ENCODE measurements at regions not wholly inside any gene's neighbourhood (a gene's known extent, or its start where the extent isn't known, plus 50 kb on each side); places are given as distances from the start of the nearest gene placed in this dataset.

DNA sequence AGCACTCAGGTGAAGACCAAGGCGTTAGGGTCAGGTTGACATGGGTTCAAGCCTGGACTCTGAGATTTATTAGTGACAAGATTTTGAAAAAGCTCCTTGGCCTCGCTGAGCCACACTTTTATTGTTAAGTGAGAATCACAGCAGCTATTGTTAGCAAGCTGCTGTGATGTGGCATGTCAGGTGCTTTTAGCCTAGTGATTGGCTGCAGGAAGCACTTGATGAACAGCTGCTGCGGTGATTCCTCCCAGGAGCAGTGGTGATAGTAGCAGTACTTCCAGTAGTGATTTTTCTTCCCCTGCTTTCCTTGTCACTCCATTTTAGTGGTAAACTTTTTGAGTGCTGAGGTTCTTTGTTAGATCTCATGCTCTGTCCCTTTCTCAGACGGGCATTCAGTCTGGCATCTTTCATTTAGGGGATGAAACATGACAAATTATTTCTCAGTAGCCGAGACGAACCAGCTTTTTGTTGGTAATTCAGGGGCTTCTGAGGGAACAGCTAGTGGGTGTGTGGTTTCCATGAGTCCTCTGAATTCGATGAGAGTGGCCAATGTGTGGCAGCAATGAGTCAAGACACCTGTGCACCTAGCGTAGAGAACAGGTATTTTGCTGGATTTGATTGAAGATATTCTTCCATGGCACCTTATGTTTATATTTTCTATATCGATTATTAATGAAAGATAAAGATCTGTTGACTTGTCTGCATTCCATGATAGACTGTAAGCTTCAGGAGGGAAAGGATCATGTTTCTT is 696.7 kb downstream of the DHX35 start:
- DNase-seq: no peak

DNA sequence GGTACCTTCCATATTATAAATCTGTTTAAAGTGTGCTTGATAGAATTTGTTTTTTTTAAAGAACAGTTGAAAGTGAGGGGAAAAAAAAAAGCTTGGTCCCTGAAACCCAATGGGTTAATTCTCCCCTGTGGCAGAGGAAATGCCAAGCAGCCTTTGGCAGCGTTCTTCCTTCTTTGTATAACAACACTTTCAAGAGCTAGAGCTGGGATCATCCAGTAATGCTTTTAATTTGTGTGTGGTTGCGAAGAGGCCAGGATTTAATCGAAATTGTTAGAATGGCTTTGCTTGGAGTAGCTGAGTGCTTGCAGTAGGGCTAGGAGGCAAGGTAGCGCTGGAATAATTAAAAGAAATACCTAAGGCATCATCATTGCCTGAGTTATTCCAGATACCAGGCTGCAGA is 692.0 kb downstream of the DHX35 start:
- no peak for DNase-seq

- DNase-seq: no peak
Measured at GRCh38 chr20:39651645-39652325, 689.6 kb downstream of the DHX35 start.

DNA sequence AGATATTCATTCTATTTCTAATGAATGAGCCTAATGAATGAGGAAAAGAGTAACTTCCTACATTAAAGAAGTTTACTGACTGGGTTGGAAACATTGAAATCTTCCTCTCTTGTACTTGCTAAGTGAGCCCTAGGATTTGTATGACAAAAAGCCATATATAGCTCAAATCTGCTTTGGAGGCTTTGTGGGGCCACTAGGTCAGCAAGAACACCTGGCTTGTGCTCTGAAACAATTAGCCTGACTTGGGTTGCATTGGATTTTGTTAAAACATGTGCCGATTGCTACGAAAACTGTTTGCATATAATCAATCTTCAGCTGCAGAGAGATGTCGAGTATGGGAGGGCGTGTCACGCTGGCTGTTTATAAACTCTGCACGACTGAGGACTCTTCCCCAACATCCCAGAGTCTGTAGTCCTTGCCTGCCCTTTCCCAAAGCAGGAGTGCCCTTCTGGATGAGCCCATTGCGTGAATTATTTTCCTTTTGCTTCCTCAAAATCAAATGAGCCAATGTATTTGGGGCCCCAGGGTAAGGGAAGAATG is 684.8 kb downstream of the DHX35 start:
- no peak for DNase-seq

DNA sequence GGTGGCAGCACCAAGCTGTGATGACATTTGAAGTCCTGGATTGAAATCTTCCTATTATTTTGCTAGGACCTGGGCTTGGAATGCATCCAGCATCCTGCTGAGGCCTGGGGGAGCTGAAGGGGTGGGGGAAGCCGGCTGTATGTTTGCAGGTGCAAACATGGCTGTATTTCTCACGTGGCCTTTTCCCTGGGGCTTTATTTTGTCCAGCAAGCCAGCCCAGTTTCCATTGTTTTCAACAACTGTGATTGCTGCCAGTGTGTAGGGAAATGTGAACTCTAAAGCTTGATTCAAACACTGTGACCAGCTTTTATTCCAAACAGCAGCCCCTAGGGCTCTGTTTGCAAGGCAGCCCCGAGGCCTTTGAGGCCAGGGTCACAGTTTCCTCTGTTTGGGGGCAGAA is 683.0 kb downstream of the DHX35 start:
- DNase-seq: no peak

DNA sequence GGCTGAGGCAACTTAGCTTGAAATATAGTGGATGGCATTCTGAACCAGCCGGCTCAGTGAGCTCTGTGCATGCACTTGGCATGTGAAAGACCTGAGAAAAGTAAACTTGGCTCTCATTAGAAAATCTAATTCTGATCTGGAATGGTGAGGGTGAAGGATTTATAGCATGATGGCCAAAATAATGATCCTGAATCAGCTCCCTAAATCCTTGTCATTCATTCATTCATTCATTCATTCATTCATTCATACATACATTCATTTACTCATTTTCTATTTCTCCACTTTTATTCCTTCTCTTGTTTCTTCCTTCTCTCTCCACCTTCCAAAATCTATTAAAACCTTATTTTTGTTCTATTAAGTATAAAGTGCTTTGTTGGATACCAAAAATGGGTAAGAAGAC is 681.1 kb downstream of the DHX35 start:
- no peak for DNase-seq

DNA sequence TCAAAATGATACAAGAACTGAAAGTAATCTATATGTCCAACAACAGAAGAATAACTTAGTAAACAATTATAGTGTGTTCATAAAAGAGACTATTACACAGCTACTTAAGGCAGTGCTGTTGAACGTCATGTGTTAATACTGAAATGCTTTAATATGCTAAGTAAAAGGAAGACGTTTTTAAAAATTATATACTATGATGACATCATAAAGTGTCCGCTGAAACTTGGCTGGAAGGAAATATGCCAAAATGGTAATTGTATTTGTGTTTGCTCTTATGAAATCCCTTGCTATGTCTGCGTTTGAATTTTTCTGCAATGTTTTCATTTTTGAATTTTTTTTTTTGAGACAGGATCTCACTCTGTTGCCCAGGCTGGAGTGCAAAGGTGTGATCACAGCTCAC is 679.3 kb downstream of the DHX35 start:
- no peak for DNase-seq

DNA sequence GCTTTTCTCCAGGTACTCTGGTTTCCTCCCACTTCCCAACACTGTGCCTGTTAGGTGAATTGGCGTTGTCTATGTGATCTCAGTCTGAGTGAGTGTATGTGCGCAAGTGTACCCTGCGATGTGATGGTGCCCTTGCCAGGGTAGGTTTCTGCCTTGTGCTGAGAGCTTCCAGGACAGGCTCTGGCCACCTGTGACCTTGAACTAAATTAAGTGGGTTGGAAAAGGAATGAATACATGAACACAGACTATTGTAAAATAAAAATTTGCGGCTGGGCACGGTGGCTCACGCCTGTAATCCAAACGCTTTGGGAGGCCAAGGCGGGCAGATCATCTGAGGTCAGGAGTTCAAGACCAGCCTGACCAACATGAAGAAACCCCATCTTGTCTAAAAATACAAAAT is 678.0 kb downstream of the DHX35 start:
- DNase-seq: no peak

DNA sequence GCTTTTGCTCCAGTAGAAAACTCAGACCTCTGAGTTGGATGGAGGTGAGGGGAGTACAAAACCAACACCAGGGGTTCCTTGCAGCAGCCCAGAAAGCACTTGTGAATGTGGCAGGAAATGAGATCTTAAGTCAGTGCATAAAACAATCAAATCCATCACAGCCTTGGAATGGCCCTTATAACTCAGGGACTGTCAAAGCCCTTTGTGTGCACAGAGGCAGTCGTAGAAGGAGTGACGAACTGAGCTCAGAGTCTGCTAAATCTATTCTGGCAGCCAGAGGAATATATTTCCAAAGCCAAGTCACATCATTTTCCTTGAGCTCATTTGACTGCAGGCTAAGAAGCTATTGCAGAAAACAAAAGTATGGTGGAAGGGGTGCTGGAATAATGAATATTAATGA is 676.6 kb downstream of the DHX35 start:
- no peak for DNase-seq

GRCh38 chr20:39633689-39634088 is 671.5 kb downstream of the DHX35 start:
- DNase-seq: no peak

GRCh38 chr20:39632757-39633156 is 670.6 kb downstream of the DHX35 start:
- DNase-seq: no peak

DNA sequence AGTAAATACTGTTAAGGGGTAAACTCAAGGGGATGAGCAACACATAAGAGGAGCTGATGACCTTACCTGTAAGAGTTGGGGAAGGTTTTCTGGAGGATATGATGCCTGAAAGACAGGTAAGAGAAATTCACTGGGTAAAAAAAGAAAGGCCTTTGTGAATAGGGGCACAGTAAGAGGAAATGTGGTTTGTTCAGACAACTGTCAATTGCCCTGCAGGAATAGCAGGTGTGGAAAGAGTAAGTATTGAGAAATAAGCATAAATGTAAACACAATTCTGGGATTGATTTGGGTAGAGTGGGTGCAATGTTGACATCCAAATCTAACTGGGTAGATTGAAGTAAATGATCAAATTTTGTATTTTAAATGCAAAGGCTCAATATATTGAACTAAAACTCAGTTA is 670.0 kb downstream of the DHX35 start:
- DNase-seq: no peak

DNA sequence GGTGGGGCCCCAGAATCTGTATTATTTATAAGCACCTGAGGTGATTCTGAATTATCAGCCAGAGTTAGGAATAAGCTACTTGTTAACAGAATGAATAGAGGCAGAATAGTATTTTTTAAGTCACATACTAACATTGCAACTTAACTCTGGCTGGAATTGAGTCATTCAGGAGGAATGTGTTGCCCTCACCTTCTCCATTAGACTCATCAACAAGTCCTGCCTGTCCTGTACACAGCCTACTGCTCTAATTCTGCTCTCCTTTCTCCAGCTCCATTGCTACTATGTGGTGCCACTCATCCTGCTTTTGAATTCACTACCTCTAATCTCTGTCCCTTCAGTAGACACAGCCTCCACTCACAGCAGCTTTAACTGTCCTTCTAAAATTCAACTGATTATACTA is 669.4 kb downstream of the DHX35 start:
- DNase-seq: no peak

GRCh38 chr20:39630215-39630908 is 668.2 kb downstream of the DHX35 start:
- no peak for DNase-seq

GRCh38 chr20:39627765-39628164 is 665.6 kb downstream of the DHX35 start:
- DNase-seq: no peak

GRCh38 chr20:39624316-39624715 is 662.2 kb downstream of the DHX35 start:
- no peak for DNase-seq

- DNase-seq: no peak
Measured at GRCh38 chr20:39623584-39624234, 661.6 kb downstream of the DHX35 start.

DNA sequence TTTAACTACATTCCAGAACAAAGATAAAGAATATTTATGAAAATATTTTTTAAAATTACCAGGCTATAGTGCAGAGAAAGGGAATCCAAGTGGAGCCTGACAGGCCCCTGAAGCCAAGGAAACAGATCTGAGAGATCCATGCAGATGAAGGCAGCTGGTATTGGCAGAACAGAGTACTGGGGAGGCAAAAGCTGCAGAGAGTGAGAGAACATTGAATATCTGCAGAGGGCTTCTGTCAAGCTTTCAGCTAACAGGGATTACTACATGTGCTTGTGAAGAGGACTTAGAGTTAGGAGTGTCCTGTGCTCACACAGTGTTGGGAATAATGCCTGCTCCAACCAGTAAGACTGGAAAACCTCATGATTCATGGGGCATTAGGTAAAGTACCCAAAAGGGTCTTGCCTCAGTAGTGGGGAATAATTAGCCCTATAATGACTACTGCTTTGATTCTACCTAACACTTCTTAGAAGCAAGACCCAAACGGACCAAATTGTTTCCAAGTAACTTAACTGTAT is 657.2 kb downstream of the DHX35 start:
- DNase-seq: no peak

DNA sequence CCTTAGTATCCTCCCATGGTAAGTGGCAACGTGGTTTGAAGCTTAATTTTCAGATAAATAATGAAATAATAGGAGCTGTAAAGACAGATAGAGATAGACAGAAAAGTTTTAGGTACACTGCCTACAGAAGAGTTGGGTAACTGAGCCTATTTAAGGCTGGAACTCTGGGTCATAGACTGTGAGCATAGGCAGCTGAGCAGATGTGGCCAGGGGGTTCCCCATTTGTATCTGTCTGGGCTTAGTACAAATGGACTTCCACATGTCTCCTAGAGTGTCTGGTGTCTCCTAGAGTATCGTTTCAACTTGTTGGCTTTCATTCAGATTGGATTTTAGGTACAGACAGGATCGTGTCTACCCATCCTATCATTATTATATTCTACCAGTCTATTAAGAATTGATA is 649.8 kb downstream of the DHX35 start:
- DNase-seq: no peak

DNA sequence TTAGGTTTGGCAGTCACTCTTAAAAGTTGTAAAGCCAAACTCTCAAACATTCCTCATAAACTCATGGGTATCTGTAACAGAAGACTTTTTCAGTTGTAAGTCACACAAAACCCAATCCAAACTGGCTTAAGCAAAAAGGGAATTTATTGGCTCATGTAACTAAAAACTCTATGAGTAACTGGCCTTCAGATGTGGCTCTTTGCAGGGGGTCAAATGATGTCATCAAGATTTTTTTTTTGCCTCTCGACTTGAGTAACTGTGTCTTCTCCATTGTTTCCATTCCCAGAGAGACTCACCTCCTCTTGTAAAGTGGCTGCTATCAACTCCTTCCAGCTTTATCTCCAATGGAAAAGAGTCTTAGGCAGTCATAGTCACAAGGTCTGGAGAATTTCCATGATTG is 645.0 kb downstream of the DHX35 start:
- no peak for DNase-seq

GRCh38 chr20:39605908-39606307 is 643.8 kb downstream of the DHX35 start:
- no peak for DNase-seq

- DNase-seq: no peak
Measured at GRCh38 chr20:39605361-39605760, 643.2 kb downstream of the DHX35 start.

GRCh38 chr20:39603219-39603618 is 641.1 kb downstream of the DHX35 start:
- DNase-seq: no peak

All from CD4-positive, alpha-beta T cell treated with Interleukin-12 subunit alpha and Interleukin-12 subunit beta, for 1 hour (primary cell).